A549 (cell line): ENCODE measurements at regions not wholly inside any gene's neighbourhood (a gene's known extent, or its start where the extent isn't known, plus 50 kb on each side); places are given as distances from the start of the nearest gene placed in this dataset.

Source experiments
- CEBPB ChIP-seq, 2 experiments: fragments of >200 bp in 1 of 2; sonication (Bioruptor Twin) in 1 of 2; formaldehyde crosslinking in 1 of 2; IDR thresholded peaks; 2 replicates each; pipeline ENCODE4 v1.6.1; 2012 to 2016
- CTCF ChIP-seq: fragments of >200 bp; sonication (Bioruptor Twin); formaldehyde crosslinking; IDR thresholded peaks from 3 replicates; pipeline ENCODE4 v1.5.1; 2016
- EP300 ChIP-seq, 2 experiments: fragments of >200 bp; sonication (Bioruptor Twin); formaldehyde crosslinking; IDR thresholded peaks; 2 replicates in 1 of 2; 3 replicates in 1 of 2; pipeline ENCODE4 v1.6.1; 2016 to 2017
- JUN ChIP-seq, 2 experiments: fragments of >200 bp; sonication (Bioruptor Twin); formaldehyde crosslinking; IDR thresholded peaks; 2 replicates in 1 of 2; 3 replicates in 1 of 2; pipeline ENCODE4 v1.6.1; 2016 to 2017
- POLR2A ChIP-seq: IDR thresholded peaks from 2 replicates; pipeline ENCODE4 v1.6.1; 2012; ENCODE audit warnings: mild to moderate bottlenecking, low read length
- POLR2AphosphoS2 ChIP-seq: conservative IDR thresholded peaks from 2 replicates; pipeline ENCODE4 v1.6.1; 2012; ENCODE audit warnings: low read length, improper control_type of control experiment, inconsistent platforms
- ZFP36 ChIP-seq: fragments of 450-650 bp; IDR thresholded peaks from 2 replicates; pipeline ENCODE4 v1.6.1; 2014; ENCODE audit warnings: borderline replicate concordance; ENCODE audit not compliant: partially characterized antibody

- no peak for TF ChIP-seq EP300 (IDR thresholded peaks at IDR 0.05)
- no peak for TF ChIP-seq JUN (IDR thresholded peaks at IDR 0.05)
- TF ChIP-seq CTCF, result no peak
- TF ChIP-seq POLR2AphosphoS2, result no peak
- no peak for TF ChIP-seq POLR2A
- TF ChIP-seq ZFP36, result no peak
- no peak for TF ChIP-seq CEBPB (IDR thresholded peaks at IDR 0.05)
Measured at GRCh38 chr4:53694666-53695065, 103.4 kb upstream of the LNX1 start.
